ENCODE measurements at regions not wholly inside any gene's neighbourhood (a gene's known extent, or its start where the extent isn't known, plus 50 kb on each side); places are given as distances from the start of the nearest gene placed in this dataset.
A peak's percentile ranks its signal among the peaks of the same experiment; 100 is the strongest.

- TF ChIP-seq, protein P1, sequence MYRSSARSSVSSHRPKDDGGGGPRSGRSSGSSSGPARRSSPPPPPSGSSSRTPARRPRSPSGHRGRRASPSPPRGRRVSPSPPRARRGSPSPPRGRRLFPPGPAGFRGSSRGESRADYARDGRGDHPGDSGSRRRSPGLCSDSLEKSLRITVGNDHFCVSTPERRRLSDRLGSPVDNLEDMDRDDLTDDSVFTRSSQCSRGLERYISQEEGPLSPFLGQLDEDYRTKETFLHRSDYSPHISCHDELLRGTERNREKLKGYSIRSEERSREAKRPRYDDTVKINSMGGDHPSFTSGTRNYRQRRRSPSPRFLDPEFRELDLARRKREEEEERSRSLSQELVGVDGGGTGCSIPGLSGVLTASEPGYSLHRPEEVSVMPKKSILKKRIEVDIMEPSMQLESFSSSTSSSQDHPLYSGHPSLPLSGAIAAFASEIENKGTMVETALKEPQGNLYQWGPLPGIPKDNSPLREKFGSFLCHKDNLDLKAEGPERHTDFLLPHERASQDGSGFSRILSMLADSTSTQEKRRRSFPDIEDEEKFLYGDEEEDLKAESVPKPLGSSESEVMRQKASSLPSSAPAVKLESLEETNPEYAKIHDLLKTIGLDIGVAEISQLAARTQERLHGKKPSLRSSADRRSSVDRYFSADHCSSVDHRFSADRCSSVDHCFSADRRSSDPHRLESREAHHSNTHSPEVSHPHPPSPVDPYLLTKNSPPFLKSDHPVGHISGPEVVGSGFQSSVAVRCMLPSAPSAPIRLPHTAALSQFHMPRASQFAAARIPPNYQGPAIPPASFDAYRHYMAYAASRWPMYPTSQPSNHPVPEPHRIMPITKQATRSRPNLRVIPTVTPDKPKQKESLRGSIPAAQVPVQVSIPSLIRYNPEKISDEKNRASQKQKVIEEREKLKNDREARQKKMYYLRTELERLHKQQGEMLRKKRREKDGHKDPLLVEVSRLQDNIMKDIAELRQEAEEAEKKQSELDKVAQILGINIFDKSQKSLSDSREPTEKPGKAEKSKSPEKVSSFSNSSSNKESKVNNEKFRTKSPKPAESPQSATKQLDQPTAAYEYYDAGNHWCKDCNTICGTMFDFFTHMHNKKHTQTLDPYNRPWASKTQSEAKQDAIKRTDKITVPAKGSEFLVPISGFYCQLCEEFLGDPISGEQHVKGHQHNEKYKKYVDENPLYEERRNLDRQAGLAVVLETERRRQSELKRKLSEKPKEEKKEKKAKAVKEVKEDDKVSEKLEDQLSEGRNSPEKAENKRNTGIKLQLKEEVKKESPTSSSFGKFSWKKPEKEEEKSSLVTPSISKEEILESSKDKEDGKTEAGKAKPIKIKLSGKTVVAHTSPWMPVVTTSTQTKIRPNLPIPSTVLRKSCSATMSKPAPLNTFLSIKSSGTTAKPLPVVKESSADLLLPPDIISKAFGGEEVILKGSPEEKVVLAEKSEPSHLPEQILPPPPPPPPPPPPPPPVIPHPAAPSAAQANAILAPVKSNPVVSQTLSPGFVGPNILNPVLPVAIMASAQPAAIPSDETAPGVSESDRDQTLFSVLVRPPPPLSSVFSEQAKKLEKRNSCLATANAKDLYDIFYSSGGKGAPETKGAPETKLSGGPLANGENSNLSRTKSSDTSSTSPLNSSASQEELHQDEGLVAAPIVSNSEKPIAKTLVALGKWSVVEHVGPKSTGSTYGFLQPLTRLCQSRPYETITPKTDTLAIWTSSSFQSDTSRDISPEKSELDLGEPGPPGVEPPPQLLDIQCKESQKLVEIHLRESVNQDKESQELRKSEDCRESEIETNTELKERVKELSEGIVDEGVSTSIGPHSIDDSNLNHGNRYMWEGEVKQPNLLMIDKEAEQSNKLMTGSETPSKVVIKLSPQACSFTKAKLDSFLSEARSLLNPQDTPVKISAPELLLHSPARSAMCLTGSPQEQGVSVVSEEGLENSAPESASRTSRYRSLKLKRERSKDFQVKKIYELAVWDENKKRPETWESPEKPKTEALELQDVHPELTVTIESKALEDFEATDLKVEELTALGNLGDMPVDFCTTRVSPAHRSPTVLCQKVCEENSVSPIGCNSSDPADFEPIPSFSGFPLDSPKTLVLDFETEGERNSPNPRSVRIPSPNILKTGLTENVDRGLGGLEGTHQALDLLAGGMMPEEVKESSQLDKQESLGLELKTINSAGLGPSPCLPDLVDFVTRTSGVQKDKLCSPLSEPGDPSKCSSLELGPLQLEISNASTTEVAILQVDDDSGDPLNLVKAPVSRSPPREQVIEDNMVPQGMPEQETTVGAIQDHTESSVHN (IDR thresholded peaks at IDR 0.05; ENCODE audit: borderline replicate concordance in 1 of 2, low read depth in 1 of 2) = peak in 1 of 2 experiments; percentile 67; a peak in 2 of 4 replicates
- TF ChIP-seq ARHGAP35 (IDR thresholded peaks at IDR 0.05; ENCODE audit: partially characterized antibody) (no peak), PBX2 (CRISPR knock-in tag; IDR thresholded peaks at IDR 0.05; ENCODE audit: low read depth) (no peak), PBX2 (tag; conservative IDR thresholded peaks at IDR 0.05; ENCODE audit: low read depth) (peak; percentile 97), ZNF707 (CRISPR knock-in tag; conservative IDR thresholded peaks at IDR 0.05) (no peak), TCFL5 (CRISPR knock-in tag; conservative IDR thresholded peaks at IDR 0.05) (peak; percentile 85), TSC22D4 (tag; IDR thresholded peaks at IDR 0.05) (no peak), FOXM1 (IDR thresholded peaks at IDR 0.05; ENCODE audit: low read depth) (peak; percentile 91), FOXM1 (CRISPR knock-in tag; IDR thresholded peaks at IDR 0.05; ENCODE audit: low read depth) (peak; percentile 76; the same call in 1 of the 2 replicates), NR2C2 (CRISPR knock-in tag; IDR thresholded peaks at IDR 0.05) (peak; percentile 80), NR2C2 (tag; IDR thresholded peaks at IDR 0.05) (peak; percentile 96), ZNF184 (CRISPR knock-in tag; IDR thresholded peaks at IDR 0.05) (no peak), THRAP3 (IDR thresholded peaks at IDR 0.05; ENCODE audit: borderline replicate concordance) (no peak), LARP7 (IDR thresholded peaks at IDR 0.05) (no peak)
- TF ChIP-seq, protein P2, sequence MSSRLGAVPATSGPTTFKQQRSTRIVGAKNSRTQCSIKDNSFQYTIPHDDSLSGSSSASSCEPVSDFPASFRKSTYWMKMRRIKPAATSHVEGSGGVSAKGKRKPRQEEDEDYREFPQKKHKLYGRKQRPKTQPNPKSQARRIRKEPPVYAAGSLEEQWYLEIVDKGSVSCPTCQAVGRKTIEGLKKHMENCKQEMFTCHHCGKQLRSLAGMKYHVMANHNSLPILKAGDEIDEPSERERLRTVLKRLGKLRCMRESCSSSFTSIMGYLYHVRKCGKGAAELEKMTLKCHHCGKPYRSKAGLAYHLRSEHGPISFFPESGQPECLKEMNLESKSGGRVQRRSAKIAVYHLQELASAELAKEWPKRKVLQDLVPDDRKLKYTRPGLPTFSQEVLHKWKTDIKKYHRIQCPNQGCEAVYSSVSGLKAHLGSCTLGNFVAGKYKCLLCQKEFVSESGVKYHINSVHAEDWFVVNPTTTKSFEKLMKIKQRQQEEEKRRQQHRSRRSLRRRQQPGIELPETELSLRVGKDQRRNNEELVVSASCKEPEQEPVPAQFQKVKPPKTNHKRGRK (tag; IDR thresholded peaks at IDR 0.05) = no peak
These were observed 746.0 kb upstream of the ADGRB3 start (continued) for GRCh38 chr6:67888886-67889681.

Measured in K562 (cell line).